OCI-LY3 (cell line): ENCODE measurements at regions not wholly inside any gene's neighbourhood (a gene's known extent, or its start where the extent isn't known, plus 50 kb on each side); places are given as distances from the start of the nearest gene placed in this dataset.

ENCODE experiments used
- H2AFZ ChIP-seq: fragments of 200-600, 300-600 bp; shearing (Covaris generic); 2 replicates; pipeline ENCODE4 v1.6.0; 2014; ENCODE audit warnings: antibody characterized with exemption, low read depth, low read length
- H3K27ac ChIP-seq: fragments of 200-600, 300-600 bp; sonication (generic); 2 replicates; pipeline ENCODE4 v1.5.1; 2014; ENCODE audit warnings: mild to moderate bottlenecking, low read length, moderate library complexity, mixed read lengths
- H3K27me3 ChIP-seq: fragments of 200-600, 300-600 bp; sonication (generic); 2 replicates; pipeline ENCODE4 v1.6.1; 2014; ENCODE audit warnings: low read depth, low read length, mixed read lengths
- H3K36me3 ChIP-seq: fragments of 200-600, 300-600 bp; sonication (generic); replicated peaks from 2 replicates; pipeline ENCODE3; 2014; ENCODE audit warnings: low read depth, low read length, mixed read lengths
- H3K4me1 ChIP-seq: fragments of 300-600, 200-600 bp; sonication (generic); 2 replicates; pipeline ENCODE4 v1.6.1; 2014; ENCODE audit warnings: low read length, mixed read lengths
- H3K4me2 ChIP-seq: fragments of 200-600, 300-600 bp; sonication (generic); 2 replicates; pipeline ENCODE4 v1.6.1; 2014; ENCODE audit warnings: low read length, mixed read lengths
- H3K4me3 ChIP-seq: fragments of 300-600, 200-600 bp; sonication (generic); 2 replicates; pipeline ENCODE4 v1.5.1; 2014; ENCODE audit warnings: antibody characterized with exemption, mild to moderate bottlenecking, low read length, moderate library complexity
- H3K79me2 ChIP-seq: fragments of 300-600, 200-600 bp; shearing (Covaris generic); 2 replicates; pipeline ENCODE4 v1.6.1; 2014; ENCODE audit warnings: mild to moderate bottlenecking, low read length, mixed read lengths
- H3K9ac ChIP-seq: fragments of 300-600, 200-600 bp; shearing (Covaris generic); 2 replicates; pipeline ENCODE4 v1.6.0; 2014; ENCODE audit warnings: mild to moderate bottlenecking, low read length, moderate library complexity
- H3K9me3 ChIP-seq: fragments of 200-600, 300-600 bp; shearing (Covaris generic); 2 replicates; pipeline ENCODE4 v1.6.1; 2014; ENCODE audit warnings: low read length, mixed read lengths; ENCODE audit not compliant: insufficient read depth
- H4K20me1 ChIP-seq: fragments of 200-600, 300-600 bp; sonication (generic); 2 replicates; pipeline ENCODE4 v1.6.1; 2016; ENCODE audit warnings: low read length, mixed read lengths; ENCODE audit not compliant: insufficient read depth
- EZH2phosphoT487 ChIP-seq: fragments of 200-600 bp; shearing (Covaris generic); IDR thresholded peaks from 2 replicates; pipeline ENCODE4 v1.6.1; 2018; ENCODE audit warnings: antibody characterized with exemption, mixed run types, low read depth
- TF ChIP-seq, protein P1 (sequence below): fragments of 200-600, 300-600 bp; sonication (generic); IDR thresholded peaks from 2 replicates; pipeline ENCODE4 v1.5.1; 2014; ENCODE audit warnings: antibody characterized with exemption, low read length, low read depth

DNA sequence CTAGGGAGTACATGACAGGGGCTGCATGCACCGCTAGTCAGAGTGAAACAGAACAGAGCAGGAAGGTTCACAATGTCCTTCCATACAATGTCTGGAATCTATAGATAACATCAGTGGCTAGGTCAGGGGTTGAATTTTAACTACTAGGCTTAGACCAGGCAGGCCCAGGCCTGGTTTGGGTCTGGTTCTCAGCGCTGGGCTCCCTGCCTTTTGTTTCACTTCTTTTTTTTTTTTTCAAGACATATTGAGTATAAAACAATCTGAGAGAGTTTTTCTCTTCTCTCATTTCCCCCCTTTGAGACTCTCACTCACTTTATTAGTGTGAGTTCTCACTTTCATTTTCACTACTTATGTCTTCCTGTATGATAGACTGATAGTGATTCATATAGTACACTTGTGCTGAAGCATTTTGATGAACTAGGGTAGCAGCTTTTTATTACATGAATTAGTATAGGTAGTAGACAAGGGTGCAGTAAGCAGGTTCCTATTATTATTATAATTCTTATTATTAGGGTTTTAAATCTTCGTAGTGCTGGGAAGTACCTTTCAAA, 120.0 kb upstream of the ZDHHC15 start:
- 0 out of 2 replicates have a peak, but pooled peaks cover 2% of the 10 kb centered on the region for H3K4me1 ChIP-seq
- no peaks in the 10 kb centered on the region for H3K9me3 ChIP-seq
- no peaks in the 10 kb centered on the region for H3K27me3 ChIP-seq

DNA sequence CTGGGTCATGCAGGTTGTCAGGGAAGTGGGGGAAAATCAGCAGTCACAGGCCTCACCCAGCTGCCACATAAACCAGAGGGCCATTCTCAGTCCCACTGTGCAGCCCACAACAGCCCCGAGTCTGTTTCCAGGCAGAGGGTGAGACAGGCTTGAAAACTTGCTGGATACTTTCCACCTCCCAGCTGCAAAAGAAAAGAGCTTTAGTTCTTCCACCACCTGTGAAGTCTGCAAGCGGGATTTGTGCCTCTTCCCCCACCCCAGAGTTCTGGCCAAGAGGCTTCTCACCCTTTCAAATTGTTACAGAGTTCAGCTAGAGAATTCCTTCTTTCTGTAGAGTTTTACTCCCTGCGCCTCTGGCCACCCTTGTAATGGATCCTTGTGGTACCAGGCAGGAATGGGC, 115.5 kb upstream of the ZDHHC15 start:
- Histone ChIP-seq H3K4me3 (no peak overlapping the region), H4K20me1 (no peaks in the 10 kb centered on the region)

More for the DNA sequence above, 120.0 kb upstream of the ZDHHC15 start:
- no peak overlapping the region for H3K4me3 ChIP-seq
- no peak overlapping the region for H3K4me2 ChIP-seq
- H3K36me3 ChIP-seq = no peaks in the 10 kb centered on the region
- no peak overlapping the region for H3K9ac ChIP-seq
- TF ChIP-seq EZH2phosphoT487 = no peak
- TF ChIP-seq, protein P1, sequence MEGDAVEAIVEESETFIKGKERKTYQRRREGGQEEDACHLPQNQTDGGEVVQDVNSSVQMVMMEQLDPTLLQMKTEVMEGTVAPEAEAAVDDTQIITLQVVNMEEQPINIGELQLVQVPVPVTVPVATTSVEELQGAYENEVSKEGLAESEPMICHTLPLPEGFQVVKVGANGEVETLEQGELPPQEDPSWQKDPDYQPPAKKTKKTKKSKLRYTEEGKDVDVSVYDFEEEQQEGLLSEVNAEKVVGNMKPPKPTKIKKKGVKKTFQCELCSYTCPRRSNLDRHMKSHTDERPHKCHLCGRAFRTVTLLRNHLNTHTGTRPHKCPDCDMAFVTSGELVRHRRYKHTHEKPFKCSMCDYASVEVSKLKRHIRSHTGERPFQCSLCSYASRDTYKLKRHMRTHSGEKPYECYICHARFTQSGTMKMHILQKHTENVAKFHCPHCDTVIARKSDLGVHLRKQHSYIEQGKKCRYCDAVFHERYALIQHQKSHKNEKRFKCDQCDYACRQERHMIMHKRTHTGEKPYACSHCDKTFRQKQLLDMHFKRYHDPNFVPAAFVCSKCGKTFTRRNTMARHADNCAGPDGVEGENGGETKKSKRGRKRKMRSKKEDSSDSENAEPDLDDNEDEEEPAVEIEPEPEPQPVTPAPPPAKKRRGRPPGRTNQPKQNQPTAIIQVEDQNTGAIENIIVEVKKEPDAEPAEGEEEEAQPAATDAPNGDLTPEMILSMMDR = no peak
- H2AFZ ChIP-seq = no peak overlapping the region
- H3K27ac ChIP-seq = peak overlapping the region; percentile 50; the same call in 1 of the 2 replicates
- no peaks in the 10 kb centered on the region for H4K20me1 ChIP-seq
- H3K79me2 ChIP-seq = no peaks in the 10 kb centered on the region

DNA sequence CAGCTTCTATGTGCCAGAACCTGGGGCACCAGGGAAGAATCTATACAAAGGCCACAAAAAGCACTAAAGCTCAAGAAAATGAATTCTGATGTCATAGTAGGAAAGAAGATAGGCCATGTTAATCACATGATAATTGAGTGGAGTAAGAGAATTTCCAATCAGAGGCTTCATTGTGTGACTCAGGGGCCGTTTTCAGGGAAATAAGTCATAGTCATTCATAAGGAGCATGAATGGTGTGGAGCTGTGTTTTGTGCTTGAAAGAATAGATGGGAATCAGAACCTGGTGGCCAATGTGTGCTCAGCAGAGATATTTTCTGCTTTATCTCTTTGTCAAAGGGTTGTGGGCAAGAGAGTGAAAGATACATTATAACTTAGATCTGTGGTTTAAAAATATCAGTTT, 102.4 kb upstream of the ZDHHC15 start:
- no peak overlapping the region for H2AFZ ChIP-seq
- no peaks in the 10 kb centered on the region for H3K9me3 ChIP-seq
- H4K20me1 ChIP-seq = no peaks in the 10 kb centered on the region
- TF ChIP-seq, protein P1 = no peak
- no peak for TF ChIP-seq EZH2phosphoT487
- no peak overlapping the region for H3K4me3 ChIP-seq
- H3K27ac ChIP-seq = no peak overlapping the region
- H3K36me3 ChIP-seq = no peaks in the 10 kb centered on the region
- no peaks in the 10 kb centered on the region for H3K4me1 ChIP-seq
- H3K27me3 ChIP-seq = no peaks in the 10 kb centered on the region
- no peak overlapping the region for H3K9ac ChIP-seq
- H3K79me2 ChIP-seq = no peaks in the 10 kb centered on the region
- no peak overlapping the region for H3K4me2 ChIP-seq

More for the DNA sequence above, 115.5 kb upstream of the ZDHHC15 start:
- Histone ChIP-seq H3K9me3 (no peaks in the 10 kb centered on the region), H2AFZ (no peak overlapping the region), H3K9ac (no peak overlapping the region), H3K27me3 (no peaks in the 10 kb centered on the region), H3K79me2 (no peaks in the 10 kb centered on the region), H3K27ac (no peak overlapping the region), H3K4me2 (no peak overlapping the region), H3K4me1 (0 out of 2 replicates have a peak, but pooled peaks cover 2% of the 10 kb centered on the region), H3K36me3 (no peaks in the 10 kb centered on the region)
- no peak for TF ChIP-seq EZH2phosphoT487
- TF ChIP-seq, protein P1 = no peak

DNA sequence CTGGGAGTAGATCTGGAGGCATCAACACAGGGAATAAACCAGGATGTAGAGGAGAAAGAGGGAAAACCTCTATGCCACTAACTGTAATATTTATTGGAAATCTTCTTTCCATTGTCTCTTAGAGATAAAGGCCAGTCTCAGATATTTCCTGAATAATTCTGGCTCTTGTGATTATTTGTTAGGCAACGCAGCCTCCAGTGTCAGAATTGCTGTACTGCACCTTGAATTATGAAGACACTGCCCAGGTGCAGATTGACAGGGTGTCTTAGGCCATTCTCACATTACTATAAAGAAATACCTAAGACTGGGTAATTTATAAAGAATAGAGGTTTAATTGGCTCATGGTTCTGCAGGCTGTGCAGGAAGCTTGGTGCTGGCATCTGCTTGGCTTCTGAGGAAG, 100.7 kb upstream of the ZDHHC15 start:
- no peaks in the 10 kb centered on the region for H3K79me2 ChIP-seq
- H4K20me1 ChIP-seq = no peaks in the 10 kb centered on the region
- no peak overlapping the region for H3K9ac ChIP-seq
- TF ChIP-seq, protein P1 = no peak
- TF ChIP-seq EZH2phosphoT487 = no peak
- H3K4me3 ChIP-seq = no peak overlapping the region
- H3K4me1 ChIP-seq = no peaks in the 10 kb centered on the region
- H3K4me2 ChIP-seq = no peak overlapping the region
- no peak overlapping the region for H2AFZ ChIP-seq
- H3K9me3 ChIP-seq = no peaks in the 10 kb centered on the region
- H3K27me3 ChIP-seq = no peaks in the 10 kb centered on the region
- H3K27ac ChIP-seq = no peak overlapping the region
- no peaks in the 10 kb centered on the region for H3K36me3 ChIP-seq
